ENCODE measurements at regions not wholly inside any gene's neighbourhood (a gene's known extent, or its start where the extent isn't known, plus 50 kb on each side); places are given as distances from the start of the nearest gene placed in this dataset.

- no peaks in the 10 kb centered on the region for H3F3A ChIP-seq (replicated peaks; ENCODE audit: insufficient read depth)
- H3K4me2 ChIP-seq, result no peak overlapping the region
- H2AFZ ChIP-seq (ENCODE audit: low read depth), result no peak overlapping the region
- H3K9me2 ChIP-seq, result no peaks in the 10 kb centered on the region
- ChIA-PET POLR2A (no interaction called here), CTCF (interaction anchor here (0.8 kb wide), 1 partner anchor 9 kb away, joined by 3 read pairs; no protein-coding TSS in a partner anchor)
- no peak for DNase-seq
- no peak for TF ChIP-seq TAF1 (IDR thresholded peaks at IDR 0.05; ENCODE audit: borderline replicate concordance, low read depth, low read length)
- no peak for TF ChIP-seq IRF3 (IDR thresholded peaks at IDR 0.05; ENCODE audit: low read depth, low read length)
- no peak for TF ChIP-seq PBX3 (IDR thresholded peaks at IDR 0.05)
- TF ChIP-seq CHD2 (IDR thresholded peaks at IDR 0.05; ENCODE audit: low read length, partially characterized antibody), result no peak
- no peak for TF ChIP-seq GABPA (IDR thresholded peaks at IDR 0.05; ENCODE audit: low read depth)
- TF ChIP-seq EP300 (IDR thresholded peaks at IDR 0.05; ENCODE audit: borderline replicate concordance in 1 of 2, low read depth in 1 of 2, low read length in 1 of 2), result no peak
- H3K9ac ChIP-seq, result no peak overlapping the region
- 83% methylated on average over 12 of the region's 12 CpGs for WGBS (ENCODE audit: low lambda C conversion rate)
- H3K36me3 ChIP-seq (replicated peaks in 1 of 2; ENCODE audit: control insufficient read depth in 1 of 2, insufficient read depth in 2 of 2, low read length in 1 of 2), result no peaks in the 10 kb centered on the region
- no peak overlapping the region for H3K4me3 ChIP-seq (ENCODE audit: low read depth in 2 of 2, low read length in 1 of 2)
- no peak overlapping the region for H3K27ac ChIP-seq (ENCODE audit: low read depth in 2 of 2, low read length in 1 of 2)
- no peaks in the 10 kb centered on the region for H3K79me2 ChIP-seq (ENCODE audit: insufficient read depth)
- no peaks in the 10 kb centered on the region for H3K27me3 ChIP-seq (ENCODE audit: insufficient read depth)
- H4K20me1 ChIP-seq (ENCODE audit: insufficient read depth), result no peaks in the 10 kb centered on the region
- no peaks in the 10 kb centered on the region for H3K9me3 ChIP-seq
- peaks cover 0 to 8% of the 10 kb centered on the region in 2 experiments; a peak in 1 of 4 replicates for H3K4me1 ChIP-seq (ENCODE audit: control insufficient read depth in 1 of 2, insufficient read depth in 2 of 2, low read depth in 1 of 2, low read length in 1 of 2)
These were observed 104.2 kb upstream of the IER5L start for GRCh38 chr9:129282272-129282671.

- H3K27ac ChIP-seq (ENCODE audit: low read depth in 2 of 2, low read length in 1 of 2), result no peak overlapping the region
- no peak overlapping the region for H3K4me3 ChIP-seq (ENCODE audit: low read depth in 2 of 2, low read length in 1 of 2)
- H3K36me3 ChIP-seq (replicated peaks in 1 of 2; ENCODE audit: control insufficient read depth in 1 of 2, insufficient read depth in 2 of 2, low read length in 1 of 2), result no peaks in the 10 kb centered on the region
- no peaks in the 10 kb centered on the region for H3K9me2 ChIP-seq
- H3K79me2 ChIP-seq (ENCODE audit: insufficient read depth), result no peaks in the 10 kb centered on the region
- no peaks in the 10 kb centered on the region for H3K27me3 ChIP-seq (ENCODE audit: insufficient read depth)
- CTCF ChIA-PET, result interaction anchor here (0.8 kb wide), 1 partner anchor 9 kb away, joined by 3 read pairs; no protein-coding TSS in a partner anchor
- H3K9ac ChIP-seq, result no peak overlapping the region
- no peak for TF ChIP-seq REST (IDR thresholded peaks at IDR 0.05; ENCODE audit: low read depth, low read length)
- no peak for TF ChIP-seq SMC3 (IDR thresholded peaks at IDR 0.05; ENCODE audit: low read depth, low read length)
- no peak for TF ChIP-seq EZH2phosphoT487 (IDR thresholded peaks at IDR 0.05; ENCODE audit: borderline replicate concordance, low read depth)
- TF ChIP-seq TEAD4 (IDR thresholded peaks at IDR 0.05; ENCODE audit: borderline replicate concordance, insufficient read depth), result no peak
- no peak for TF ChIP-seq ELF1 (IDR thresholded peaks at IDR 0.05)
- H3K4me2 ChIP-seq, result no peak overlapping the region
- peaks cover 0 to 8% of the 10 kb centered on the region in 2 experiments; a peak in 1 of 4 replicates for H3K4me1 ChIP-seq (ENCODE audit: control insufficient read depth in 1 of 2, insufficient read depth in 2 of 2, low read depth in 1 of 2, low read length in 1 of 2)
- POLR2A ChIA-PET, result no interaction called here
- 94% methylated on average over 15 of the region's 16 CpGs for WGBS (ENCODE audit: low lambda C conversion rate)
- no peaks in the 10 kb centered on the region for H4K20me1 ChIP-seq (ENCODE audit: insufficient read depth)
- no peak overlapping the region for H2AFZ ChIP-seq (ENCODE audit: low read depth)
- H3F3A ChIP-seq (replicated peaks; ENCODE audit: insufficient read depth), result no peaks in the 10 kb centered on the region
- no peak for DNase-seq
- no peaks in the 10 kb centered on the region for H3K9me3 ChIP-seq
These were observed 103.6 kb upstream of the IER5L start for GRCh38 chr9:129281506-129282145.
